ENCODE measurements at regions not wholly inside any gene's neighbourhood (a gene's known extent, or its start where the extent isn't known, plus 50 kb on each side); places are given as distances from the start of the nearest gene placed in this dataset.

- no peaks in the 10 kb centered on the region for H3K27me3 ChIP-seq (replicated peaks in 1 of 7)
- WGBS, 5 donors, result 90 to 96% (median 94%) methylated on average over 2 of the region's 2 CpGs
- H3K36me3 ChIP-seq, result no peaks in the 10 kb centered on the region
- intact Hi-C loops (cut with DNase I; ENCODE audit: low total_unique reads), result no loop called here
- H3K9me3 ChIP-seq, result no peaks in the 10 kb centered on the region
- DNase-seq, result no peak
- TF ChIP-seq POLR2AphosphoS5 (IDR thresholded peaks at IDR 0.05) (no peak), CTCF (IDR thresholded peaks at IDR 0.05 in 8 of 11, conservative IDR thresholded peaks at IDR 0.05 in 3 of 11) (no peak), POLR2A (IDR thresholded peaks at IDR 0.05) (no peak)
- H3K4me3 ChIP-seq, result no peak overlapping the region
- H3K27ac ChIP-seq, result no peak overlapping the region
- H3K4me1 ChIP-seq, result no peaks in the 10 kb centered on the region
These were observed 248.0 kb downstream of the RFC3 start for GRCh38 chr13:34065928-34066327.

GRCh38 chr13:34066344-34066743 is 248.4 kb downstream of the RFC3 start:
- no peak for DNase-seq
- TF ChIP-seq POLR2A (IDR thresholded peaks at IDR 0.05) (no peak), CTCF (IDR thresholded peaks at IDR 0.05 in 8 of 11, conservative IDR thresholded peaks at IDR 0.05 in 3 of 11) (no peak), POLR2AphosphoS5 (IDR thresholded peaks at IDR 0.05) (no peak)
- H3K36me3 ChIP-seq, result no peaks in the 10 kb centered on the region
- no peaks in the 10 kb centered on the region for H3K4me1 ChIP-seq
- WGBS, 5 donors, result 78 to 95% (median 82%) methylated on average over 1 of the region's 1 CpG
- H3K27ac ChIP-seq, result no peak overlapping the region
- H3K9me3 ChIP-seq, result no peaks in the 10 kb centered on the region
- H3K4me3 ChIP-seq, result no peak overlapping the region
- no peaks in the 10 kb centered on the region for H3K27me3 ChIP-seq (replicated peaks in 1 of 7)
- intact Hi-C loops (cut with DNase I; ENCODE audit: low total_unique reads), result no loop called here

- intact Hi-C loops (cut with DNase I; ENCODE audit: low total_unique reads), result no loop called here
- Histone ChIP-seq H3K36me3 (no peaks in the 10 kb centered on the region), H3K9me3 (peaks cover 0 to 17% (median 11%) of the 10 kb centered on the region in 8 donors), H3K4me1 (no peaks in the 10 kb centered on the region), H3K27ac (no peak overlapping the region), H3K4me3 (no peak overlapping the region), H3K27me3 (replicated peaks in 1 of 7) (no peaks in the 10 kb centered on the region)
- no peak for DNase-seq
- no peak for TF ChIP-seq POLR2AphosphoS5 (IDR thresholded peaks at IDR 0.05)
- TF ChIP-seq POLR2A (IDR thresholded peaks at IDR 0.05), result no peak
- no peak for TF ChIP-seq CTCF (IDR thresholded peaks at IDR 0.05 in 8 of 11, conservative IDR thresholded peaks at IDR 0.05 in 3 of 11)
These were observed 252.1 kb downstream of the RFC3 start for GRCh38 chr13:34070006-34070405.

- TF ChIP-seq POLR2AphosphoS5 (IDR thresholded peaks at IDR 0.05), result no peak
- TF ChIP-seq CTCF (IDR thresholded peaks at IDR 0.05 in 8 of 11, conservative IDR thresholded peaks at IDR 0.05 in 3 of 11), result no peak
- no peak for TF ChIP-seq POLR2A (IDR thresholded peaks at IDR 0.05)
- no peaks in the 10 kb centered on the region for H3K4me1 ChIP-seq
- no peaks in the 10 kb centered on the region for H3K27me3 ChIP-seq (replicated peaks in 1 of 7)
- 90 to 98% (median 93%) methylated on average over 2 of the region's 2 CpGs for WGBS, 5 donors
- H3K36me3 ChIP-seq, result no peaks in the 10 kb centered on the region
- intact Hi-C loops (cut with DNase I; ENCODE audit: low total_unique reads), result no loop called here
- peaks cover 0 to 21% (median 11%) of the 10 kb centered on the region in 8 donors for H3K9me3 ChIP-seq
- no peak overlapping the region for H3K27ac ChIP-seq
- no peak for DNase-seq
- H3K4me3 ChIP-seq, result no peak overlapping the region
These were observed 252.8 kb downstream of the RFC3 start for GRCh38 chr13:34070544-34071303.

Data from spleen (tissue), 11 donors.